GM21390 (cell line): ENCODE measurements at regions not wholly inside any gene's neighbourhood (a gene's known extent, or its start where the extent isn't known, plus 50 kb on each side); places are given as distances from the start of the nearest gene placed in this dataset.
"Not testable (repeated sequence)": the region's sequence is repeated elsewhere in the genome, so short reads cannot be mapped to it uniquely, and the experiment has no call there.

Experiments used
- ATAC-seq: cut with Tn5 transposase; IDR thresholded peaks from one replicate; pipeline ENCODE4 v1.9.1; 2021; ENCODE audit not compliant: unreplicated experiment

DNA sequence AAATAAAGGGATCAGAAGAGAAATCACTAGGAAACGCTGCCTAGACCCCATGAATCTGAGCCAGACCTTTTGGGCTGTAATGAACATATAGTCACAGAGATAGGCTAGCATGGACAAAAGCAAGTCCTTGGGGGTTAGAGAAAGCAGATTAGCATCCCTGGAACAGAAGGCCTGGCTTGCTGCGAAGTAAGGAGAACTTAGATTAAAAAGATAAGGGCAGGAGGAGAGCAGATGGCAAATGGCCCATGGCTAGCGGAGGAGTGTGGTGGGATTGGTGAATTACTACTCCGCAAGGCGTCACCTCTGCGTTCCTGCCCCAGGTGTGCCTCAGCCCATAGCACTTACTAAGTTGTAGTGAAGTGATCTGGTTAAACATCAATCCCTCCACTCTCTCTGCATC lies 92.3 kb upstream of the ZNF438 start:
- ATAC-seq = no peak

DNA sequence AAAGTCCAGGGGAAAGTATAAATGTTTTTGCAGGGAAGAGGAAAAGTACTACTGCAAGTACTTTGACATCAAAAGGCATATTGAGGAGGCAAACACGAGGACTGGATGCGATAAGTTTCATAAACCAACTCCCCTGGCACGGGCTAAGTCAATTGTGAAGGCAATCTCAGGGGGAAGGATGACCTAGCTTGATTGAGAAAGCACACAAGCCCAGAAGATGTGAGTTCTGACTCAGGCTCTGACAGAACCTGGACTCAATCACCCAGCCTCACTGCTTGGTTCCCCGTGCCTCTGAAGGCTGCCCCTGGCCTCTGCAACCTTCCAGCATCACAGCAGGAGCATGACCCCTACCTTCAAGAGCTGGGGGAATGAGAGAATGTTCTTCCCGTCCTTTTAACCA lies 93.2 kb upstream of the ZNF438 start:
- no peak for ATAC-seq

DNA sequence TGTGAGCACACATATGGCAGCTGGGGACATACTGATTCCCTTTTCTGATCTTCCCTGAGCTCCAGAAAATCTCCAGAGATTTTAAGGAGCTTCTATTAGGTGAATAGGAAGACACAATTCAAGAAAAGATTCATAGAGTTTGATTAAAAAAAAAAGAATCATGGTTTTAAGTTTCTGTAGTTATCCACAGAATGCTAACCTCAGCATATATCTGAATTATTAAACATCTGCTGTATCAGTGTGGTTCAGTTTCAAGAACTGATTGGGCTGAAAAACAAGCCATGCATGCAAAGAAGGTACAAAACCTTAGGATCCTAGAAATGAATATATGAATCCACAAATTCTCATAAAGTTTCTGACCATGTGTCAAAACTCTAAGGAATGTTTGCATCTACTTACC lies 94.1 kb upstream of the ZNF438 start:
- no peak for ATAC-seq

DNA sequence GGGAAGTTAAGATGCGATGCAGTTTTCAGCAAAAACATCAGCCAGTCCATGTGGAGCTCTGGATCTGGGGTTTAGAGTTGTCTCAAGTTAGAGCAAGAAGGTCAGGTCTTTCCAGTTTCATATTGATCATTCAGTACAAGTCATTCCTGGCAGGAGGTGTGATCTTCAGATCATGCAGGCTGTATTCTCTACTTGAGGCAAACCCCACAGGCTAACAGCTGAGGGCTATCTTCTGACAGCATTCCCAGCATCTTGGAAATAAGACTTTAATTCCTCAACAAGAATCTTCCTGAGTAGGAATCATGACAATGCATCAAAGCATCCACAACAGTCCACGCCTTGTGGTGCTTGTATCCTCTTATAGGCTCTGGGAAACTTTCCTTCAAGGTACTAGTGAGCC lies 94.9 kb upstream of the ZNF438 start:
- no peak for ATAC-seq

DNA sequence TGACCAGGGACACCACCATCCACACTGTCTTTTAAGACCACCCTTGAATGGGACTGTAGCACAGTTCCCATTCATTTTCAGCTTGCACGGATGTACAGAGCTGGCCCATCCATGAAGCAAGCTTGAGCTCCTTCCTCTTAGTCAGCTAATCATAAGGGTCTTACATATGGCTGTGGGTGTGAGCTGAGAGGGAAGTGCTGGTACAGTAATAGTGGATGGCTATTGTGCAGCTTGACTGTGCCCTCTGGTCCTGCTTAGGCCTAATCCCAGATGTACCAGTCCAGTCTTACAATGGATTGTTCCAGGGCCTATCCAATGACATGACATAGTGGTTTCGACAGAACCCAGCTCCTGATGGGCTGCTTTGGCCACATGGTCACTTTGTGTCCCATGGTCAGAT lies 96.9 kb upstream of the ZNF438 start:
- no peak for ATAC-seq

DNA sequence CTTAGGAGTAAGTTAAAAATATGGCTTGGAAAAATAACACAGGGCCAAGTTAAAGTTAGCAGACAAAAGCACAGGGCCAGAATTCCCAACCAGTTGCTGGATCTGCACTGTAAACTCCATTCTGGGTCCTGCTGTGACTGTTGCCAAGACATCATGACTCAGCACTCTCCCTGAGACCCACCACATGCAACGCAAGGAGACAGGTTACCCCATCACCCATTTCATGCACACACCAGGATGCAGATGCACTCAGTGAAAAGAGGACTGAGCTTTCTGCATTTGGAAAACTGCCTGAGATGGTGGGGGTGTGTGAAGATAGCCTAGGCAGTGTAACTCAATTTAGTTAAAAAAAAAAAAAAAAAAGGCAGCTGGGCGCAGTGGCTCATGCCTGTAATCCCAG lies 97.6 kb upstream of the ZNF438 start:
- no peak for ATAC-seq

DNA sequence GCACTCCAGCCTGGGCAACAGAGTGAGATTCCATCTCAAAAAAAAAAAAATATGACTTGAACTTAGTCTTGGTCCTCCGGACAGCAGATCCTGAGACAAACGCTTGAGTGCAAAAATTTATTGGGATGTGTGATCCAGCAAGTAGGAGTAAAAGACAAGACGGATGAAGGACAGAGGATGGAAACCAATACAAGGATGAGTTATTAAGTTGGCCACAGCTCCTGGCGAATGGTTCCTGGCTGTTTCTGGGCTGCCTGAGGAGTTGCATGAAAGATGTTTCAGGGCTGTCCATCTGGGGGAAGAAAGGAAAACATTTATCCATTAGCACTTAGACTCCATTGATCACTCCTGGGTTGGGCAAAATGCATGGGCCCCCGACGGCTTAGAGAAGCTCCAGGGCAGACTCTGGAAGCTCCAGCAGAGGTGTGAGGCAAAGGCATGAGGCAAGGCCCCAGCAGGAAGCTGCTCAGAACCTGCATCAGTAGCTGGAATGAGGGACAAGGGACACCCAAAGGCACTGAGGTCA lies 98.3 kb upstream of the ZNF438 start:
- ATAC-seq = no peak

DNA sequence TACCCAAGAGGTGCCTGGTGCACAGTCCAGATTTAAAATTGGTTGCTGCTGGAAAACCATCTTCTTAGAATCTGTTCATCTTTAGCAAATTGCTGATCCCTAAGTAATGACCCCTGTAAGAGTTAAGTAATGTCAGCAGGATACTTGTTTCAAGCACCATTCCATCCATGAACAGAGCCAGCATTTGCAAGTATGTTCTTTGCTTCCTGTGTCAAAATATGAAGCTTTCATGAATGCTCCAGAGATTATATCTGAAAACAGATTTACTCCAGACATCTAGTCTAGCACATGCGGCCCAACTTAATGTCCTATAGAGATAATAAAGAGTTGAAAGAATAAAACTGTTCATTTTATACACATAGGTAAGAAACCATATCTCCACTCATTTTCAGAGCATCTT lies 98.7 kb upstream of the ZNF438 start:
- no peak for ATAC-seq

DNA sequence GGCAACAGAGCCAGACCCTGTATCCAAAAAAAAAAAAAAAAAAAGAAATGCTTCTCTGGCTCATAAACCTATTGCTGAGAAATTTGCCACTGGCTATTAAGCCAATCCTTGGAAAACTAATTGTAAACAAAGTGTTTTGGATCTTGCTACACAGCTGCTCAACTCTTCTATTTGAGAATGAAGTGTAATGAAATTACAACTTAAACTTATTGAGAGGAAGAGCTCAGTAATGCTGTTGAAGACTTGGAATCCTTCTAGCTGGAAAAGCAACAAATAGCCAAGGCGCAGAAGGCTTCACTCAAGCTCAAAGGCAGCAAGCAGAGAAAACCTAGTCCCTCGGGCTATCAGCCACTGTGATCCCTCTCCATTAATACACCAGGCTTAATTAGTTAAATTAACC lies 99.6 kb upstream of the ZNF438 start:
- no peak for ATAC-seq

DNA sequence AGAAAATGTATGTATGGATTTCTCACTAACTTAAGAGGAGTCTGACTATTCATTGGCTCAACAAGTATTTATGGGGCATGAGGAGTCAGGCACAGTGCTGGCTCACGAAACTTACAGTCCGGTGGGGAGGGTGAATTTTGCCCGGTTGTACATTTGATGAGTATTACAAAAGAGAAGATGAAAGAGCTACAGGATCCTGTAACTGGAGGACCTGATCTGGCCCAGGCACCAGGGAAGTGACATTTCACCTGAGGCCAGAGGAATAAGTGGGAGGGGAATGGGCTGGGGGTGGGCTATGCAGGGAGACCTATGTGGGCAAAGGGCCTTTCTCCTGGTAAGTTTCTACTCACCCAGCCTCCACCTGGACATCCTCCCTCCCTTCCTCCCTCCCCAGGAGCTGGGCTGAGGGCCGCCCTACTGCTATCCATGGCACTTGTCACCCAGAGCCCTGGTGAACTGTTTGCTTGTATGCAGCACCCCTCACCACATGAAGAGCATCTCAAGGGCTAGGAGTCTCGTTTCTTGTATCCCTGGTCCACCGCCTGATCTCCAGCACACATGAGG lies 101.1 kb upstream of the ZNF438 start:
- ATAC-seq = no peak

DNA sequence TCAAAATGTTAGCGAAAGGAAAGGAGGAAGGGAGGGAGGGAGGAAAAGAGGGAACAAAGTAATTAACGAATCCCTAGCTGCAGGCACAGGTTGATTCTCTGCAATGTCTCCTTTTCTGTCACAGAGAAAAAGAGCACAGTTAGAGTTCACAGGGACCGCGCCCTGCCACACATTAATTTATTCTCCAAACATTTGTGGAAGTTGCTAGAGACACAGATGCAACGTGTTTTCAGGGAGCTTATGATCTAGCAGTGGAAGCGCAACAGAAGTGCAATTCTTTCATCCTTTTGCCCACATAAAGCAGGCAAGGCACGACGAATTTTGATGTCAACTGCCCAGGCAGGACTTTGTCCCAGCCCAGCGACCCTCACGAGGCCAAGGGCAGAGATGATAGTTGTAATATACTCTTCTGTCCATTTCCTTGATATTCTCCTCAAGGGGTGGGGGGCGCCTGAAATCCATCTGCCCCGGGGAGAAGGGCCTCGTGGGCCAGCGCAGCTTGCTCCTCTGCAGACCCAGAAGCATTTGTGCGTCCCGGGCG lies 101.7 kb upstream of the ZNF438 start:
- no peak for ATAC-seq

DNA sequence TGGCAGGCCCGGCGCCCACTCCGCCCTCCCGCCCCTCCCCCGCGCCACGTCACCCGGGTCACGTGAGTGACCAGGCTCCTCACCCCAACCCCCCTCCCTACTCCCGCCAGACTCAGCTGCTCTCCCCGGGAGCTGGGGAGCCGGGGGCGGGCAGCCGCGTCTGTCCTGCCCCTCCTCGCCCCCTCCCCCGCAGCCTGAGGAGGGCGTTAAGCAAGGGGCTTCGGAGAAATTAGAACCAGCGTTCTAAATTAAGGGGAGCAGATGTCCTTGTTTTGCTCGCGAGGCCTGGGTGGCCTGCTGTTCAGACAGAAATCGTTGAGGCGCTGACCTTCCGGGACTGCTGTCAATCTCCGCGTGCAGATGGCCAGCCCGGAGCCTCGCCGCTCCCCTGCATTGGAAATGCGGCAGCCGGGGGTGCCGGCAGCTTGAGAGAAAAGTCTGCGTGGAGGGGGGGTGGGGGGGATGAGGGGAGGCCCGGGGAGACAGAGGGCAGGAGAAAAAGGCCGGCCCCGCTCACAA lies 102.2 kb upstream of the ZNF438 start:
- peak; percentile 59 for ATAC-seq

DNA sequence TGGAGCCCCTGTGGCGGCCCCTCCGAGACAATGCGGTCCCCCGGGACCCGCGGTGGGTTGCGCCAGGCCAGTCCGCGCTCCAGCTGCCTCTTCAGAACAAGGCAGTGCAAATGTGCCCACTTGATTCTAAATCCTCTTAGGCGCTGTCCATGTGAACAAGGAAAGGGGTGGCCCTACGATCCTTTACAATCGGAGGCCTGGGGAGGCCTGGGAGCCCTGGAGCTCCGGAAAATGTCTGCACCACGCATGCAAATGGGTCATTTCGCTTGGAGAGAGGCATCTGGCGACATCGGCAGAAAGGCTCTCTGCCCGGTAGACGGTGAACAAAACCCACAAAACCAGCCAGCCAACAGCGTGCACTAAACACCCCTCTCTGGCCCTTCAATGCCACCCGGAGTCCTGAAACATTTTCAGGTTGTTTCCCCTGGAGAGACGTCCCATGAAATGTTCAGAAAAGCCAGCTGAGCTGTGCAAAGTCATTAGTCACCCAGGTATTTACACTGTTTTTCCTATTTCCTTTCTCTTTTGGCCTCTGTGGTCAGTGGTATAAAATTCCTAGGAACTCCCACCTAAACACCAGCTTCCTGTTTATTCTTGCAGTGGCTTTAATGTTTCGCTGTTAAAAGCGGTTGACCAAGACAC lies 102.8 kb upstream of the ZNF438 start:
- ATAC-seq = peak; percentile 17

DNA sequence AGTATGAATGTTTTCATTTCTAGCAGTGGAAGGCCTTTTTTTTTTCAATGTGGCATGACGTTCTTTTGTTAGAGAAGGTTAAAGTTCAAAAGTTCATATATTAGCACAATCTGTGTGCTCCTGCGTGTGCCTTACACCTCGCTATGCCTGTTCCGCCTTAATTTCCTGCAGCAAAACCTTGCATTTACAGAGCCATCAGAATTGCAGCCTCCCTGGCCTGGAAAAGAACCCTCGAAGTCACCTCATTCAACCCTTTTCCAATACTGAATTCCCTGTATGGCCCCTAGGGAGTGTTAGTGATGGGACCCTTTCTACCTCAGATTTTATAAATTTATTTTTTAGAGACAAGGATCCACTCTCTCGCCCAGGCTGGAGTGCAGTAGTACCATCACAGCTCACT lies 103.5 kb upstream of the ZNF438 start:
- ATAC-seq = no peak

DNA sequence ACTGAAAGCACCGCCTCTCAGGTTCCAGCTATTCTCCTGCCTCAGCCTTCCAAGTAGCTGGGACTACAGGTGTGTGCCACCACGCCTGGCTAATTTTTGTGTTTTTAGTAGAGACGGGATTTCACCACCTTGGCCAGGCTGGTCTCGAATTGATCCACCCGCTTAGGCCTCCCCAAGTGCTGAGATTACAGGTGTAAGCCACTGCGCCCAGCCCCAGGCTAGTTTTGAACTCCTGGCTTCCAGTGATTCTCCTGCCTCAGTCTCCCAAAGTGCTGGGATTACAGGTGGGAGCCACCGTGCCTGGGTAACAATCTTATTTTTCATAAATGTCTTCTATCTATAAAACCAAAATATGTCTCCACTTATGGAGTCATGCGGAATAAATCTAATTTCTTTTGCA lies 104.1 kb upstream of the ZNF438 start:
- not testable (repeated sequence) for ATAC-seq

DNA sequence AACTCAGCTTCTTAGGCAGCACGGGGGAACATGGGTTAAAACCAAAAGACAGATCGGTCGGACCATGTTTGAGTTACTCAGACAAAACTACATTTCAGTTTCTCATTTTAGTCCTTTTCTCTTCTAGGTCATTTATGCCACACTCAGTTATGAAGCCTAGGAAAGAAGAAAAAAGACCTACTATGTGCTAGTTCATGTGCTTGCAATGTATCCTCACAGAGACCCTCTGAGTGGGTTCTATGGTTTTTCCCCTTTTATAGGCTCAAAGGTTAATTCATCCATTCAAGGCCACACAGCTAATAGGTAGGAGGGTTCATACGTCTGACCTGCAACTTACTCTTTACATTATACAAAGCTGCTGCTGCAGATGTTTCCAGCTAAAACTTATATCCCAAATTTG lies 104.7 kb upstream of the ZNF438 start:
- no peak for ATAC-seq

DNA sequence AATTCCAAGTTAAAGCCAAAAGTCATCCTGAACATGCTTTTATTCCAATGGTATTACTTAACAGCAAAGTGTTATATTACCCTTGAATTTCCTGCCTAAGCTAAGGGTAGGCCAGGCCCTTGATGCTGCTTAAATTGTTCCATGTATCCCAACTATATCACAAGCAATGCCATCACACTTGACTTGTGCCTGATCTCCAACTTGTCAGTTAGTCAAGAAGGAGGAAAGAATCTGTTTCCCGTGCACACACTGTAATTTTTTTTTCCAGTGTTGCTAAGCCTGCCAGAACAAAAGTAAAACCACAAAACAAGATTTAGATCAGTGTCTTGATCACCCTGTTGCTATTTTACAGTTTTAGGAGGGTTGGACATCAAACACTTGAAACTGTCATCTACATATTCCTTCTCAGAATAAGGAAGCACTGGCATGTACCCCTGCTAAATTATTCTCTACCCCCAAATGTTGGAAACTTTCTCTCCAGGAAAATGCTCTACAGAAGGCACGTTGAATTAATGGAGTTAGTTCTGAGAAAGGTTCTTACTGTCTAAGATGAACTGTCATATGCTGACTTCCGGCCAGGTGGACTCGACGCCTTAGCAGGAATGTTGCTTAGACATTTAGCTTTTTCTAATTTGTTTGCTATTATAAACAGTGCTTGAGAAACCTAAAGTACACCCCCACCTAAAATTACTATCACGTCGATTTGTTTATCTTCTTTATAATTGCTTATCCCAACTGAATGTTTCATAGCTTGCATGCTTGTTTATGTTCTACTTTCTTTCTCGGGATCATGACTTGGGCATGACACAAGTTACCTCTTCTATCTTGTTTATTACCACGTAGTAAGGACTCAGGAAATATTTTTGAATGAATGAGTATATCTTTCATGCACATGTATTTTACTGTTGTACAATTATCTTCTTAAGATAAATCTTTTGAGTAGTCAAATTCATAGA lies 105.5 kb upstream of the ZNF438 start:
- no peak for ATAC-seq

DNA sequence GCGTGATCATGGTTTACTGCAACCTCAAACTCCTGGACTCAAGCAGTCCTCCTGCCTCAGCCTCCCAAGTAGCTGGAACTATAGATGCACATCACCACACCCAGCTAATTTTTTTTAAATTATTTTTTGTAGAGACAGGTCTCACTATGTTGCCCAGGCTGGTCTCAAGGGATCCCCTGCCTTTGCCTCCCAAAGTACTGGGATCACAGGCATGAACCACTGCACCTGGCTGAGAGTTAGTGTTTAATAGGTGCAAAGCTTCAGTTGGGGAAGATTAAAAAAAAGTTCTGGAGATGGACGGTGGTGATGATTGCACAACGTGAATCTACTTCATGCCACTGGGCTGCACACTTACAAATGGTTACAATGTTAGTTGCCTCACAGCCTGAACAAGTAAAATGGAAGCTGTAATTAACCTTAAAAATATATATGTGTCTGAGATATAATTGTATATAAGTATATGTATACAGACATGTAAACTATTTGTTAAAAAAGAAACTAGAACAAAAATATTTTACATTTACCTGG lies 106.4 kb upstream of the ZNF438 start:
- ATAC-seq = no peak

DNA sequence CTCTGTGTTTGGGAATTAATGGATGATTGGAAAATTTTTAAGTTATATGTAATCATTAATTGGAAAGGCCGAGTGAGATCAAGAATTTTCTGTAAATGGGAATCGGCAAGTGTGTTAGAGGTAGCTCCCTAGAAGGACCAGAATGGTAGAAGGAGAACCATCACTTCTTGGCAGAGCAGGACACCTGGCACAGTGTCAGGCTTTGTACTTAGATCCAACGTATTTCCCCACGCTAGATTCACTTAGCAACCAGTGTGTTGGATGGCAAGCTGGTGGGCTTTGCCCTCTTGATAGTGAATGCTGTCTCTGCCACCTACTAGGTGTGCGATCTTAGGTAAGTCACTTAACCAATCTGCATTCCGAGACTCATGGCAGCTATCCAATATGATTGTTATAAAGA lies 107.8 kb upstream of the ZNF438 start:
- no peak for ATAC-seq

DNA sequence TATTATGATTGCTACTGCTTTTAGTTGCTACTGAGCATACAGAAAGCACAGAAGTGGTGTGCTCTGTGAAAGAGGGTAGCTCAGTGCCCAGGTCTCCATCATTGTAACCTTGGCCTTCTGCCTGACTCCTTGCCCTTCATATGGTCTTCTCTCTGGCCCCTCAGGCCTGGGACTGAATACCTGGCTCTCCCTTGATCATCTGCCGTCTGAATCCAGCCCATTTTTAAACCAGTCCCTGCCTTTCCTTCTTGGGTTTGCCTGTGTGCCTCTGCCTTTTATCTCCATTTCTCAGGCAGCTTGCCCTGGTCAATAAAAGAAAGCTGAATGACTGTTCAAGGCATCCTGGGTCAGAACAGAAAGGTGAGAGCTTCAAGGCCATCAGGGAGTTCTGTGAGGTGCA lies 109.1 kb upstream of the ZNF438 start:
- no peak for ATAC-seq

DNA sequence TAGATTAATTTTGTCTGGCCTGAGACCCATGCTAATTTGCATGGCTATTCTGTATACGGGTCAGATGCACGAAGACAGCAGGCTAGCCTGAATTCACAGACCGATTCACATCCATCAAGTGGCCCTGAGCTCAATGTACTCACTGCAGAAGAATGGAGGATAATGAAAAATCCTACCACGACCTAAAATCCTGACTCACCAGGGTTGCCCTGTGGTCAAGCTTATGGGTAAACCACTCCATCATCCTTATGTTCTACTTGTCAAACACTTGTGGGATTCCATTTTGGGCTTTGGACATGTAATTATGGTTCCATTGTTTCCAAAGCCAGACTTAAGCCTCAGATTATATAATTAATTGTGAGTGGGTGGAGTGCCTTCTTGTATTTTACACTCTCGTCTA lies 110.4 kb upstream of the ZNF438 start:
- no peak for ATAC-seq
